WTC11 (cell line): ENCODE measurements at regions not wholly inside any gene's neighbourhood (a gene's known extent, or its start where the extent isn't known, plus 50 kb on each side); places are given as distances from the start of the nearest gene placed in this dataset.

Source experiments
- ATAC-seq: fragments of 200-7000 bp; cut with Tn5 transposase; 2 replicates; pipeline ENCODE4 v1.10.0; 2021; ENCODE audit warnings: mild to moderate bottlenecking, moderate library complexity
- CTCF ChIA-PET: fragments of 300-600 bp; sonication (Branson Sonifier 250); formaldehyde crosslinking; loops from one replicate; lab custom pipeline; 2021; ENCODE audit warnings: antibody characterized with exemption; lab: Charles Lee
- POLR2A ChIA-PET: fragments of 350-600 bp; sonication (Branson Sonifier 250); formaldehyde crosslinking; loops from one replicate; lab custom pipeline; 2021; ENCODE audit warnings: antibody characterized with exemption; lab: Charles Lee
- DNase-seq: peaks from one replicate; pipeline ENCODE4 v3.0.0; 2021; ENCODE audit warnings: low spot score
- H3K27ac Mint-ChIP-seq: 2 replicates; pipeline ENCODE4 v1.8.0; 2021; ENCODE audit warnings: mixed read lengths
- H3K27me3 Mint-ChIP-seq: 2 replicates; pipeline ENCODE4 v1.8.0; 2021; ENCODE audit warnings: low read depth, mild to moderate bottlenecking, moderate library complexity, mixed read lengths
- H3K36me3 Mint-ChIP-seq: 2 replicates; pipeline ENCODE4 v1.8.0; 2021; ENCODE audit warnings: mixed read lengths
- H3K4me1 Mint-ChIP-seq: 2 replicates; pipeline ENCODE4 v1.8.0; 2022; ENCODE audit warnings: mixed read lengths
- H3K4me3 Mint-ChIP-seq: 2 replicates; pipeline ENCODE4 v1.8.0; 2021; ENCODE audit warnings: mild to moderate bottlenecking, moderate library complexity, mixed read lengths
- H3K9me3 Mint-ChIP-seq: 2 replicates; pipeline ENCODE4 v1.8.0; 2021; ENCODE audit warnings: mixed read lengths
- ATF1 ChIP-seq: sonication (generic); formaldehyde crosslinking; IDR thresholded peaks from 2 replicates; pipeline ENCODE4 v1.8.1; 2023; ENCODE audit warnings: mild to moderate bottlenecking, moderate library complexity, missing genetic modification reagents
- ESRRA ChIP-seq: sonication (generic); formaldehyde crosslinking; IDR thresholded peaks from 2 replicates; pipeline ENCODE4 v1.8.1; 2022; ENCODE audit warnings: mild to moderate bottlenecking, missing genetic modification reagents, borderline replicate concordance
- FOXK1 ChIP-seq: sonication (generic); formaldehyde crosslinking; IDR thresholded peaks from 2 replicates; pipeline ENCODE4 v1.8.0; 2022; ENCODE audit warnings: mild to moderate bottlenecking, moderate library complexity, missing genetic modification reagents
- JAZF1 ChIP-seq: fragments of 250-450 bp; sonication (Bioruptor Pico); IDR thresholded peaks from 2 replicates; pipeline ENCODE4 v1.9.0; 2021; ENCODE audit warnings: moderate library complexity, mild to moderate bottlenecking, inconsistent platforms
- NFYB ChIP-seq: sonication (generic); formaldehyde crosslinking; conservative IDR thresholded peaks from 2 replicates; pipeline ENCODE4 v1.8.0; 2022; ENCODE audit warnings: low read depth, missing genetic modification reagents
- NR2C2 ChIP-seq: sonication (generic); formaldehyde crosslinking; IDR thresholded peaks from 2 replicates; pipeline ENCODE4 v1.8.0; 2022; ENCODE audit warnings: mild to moderate bottlenecking, missing genetic modification reagents
- PRRX2 ChIP-seq: fragments of 250-450 bp; sonication (Bioruptor Pico); IDR thresholded peaks from 2 replicates; pipeline ENCODE4 v1.8.0; 2021; ENCODE audit warnings: mild to moderate bottlenecking
- SP1 ChIP-seq: sonication (generic); formaldehyde crosslinking; conservative IDR thresholded peaks from 2 replicates; pipeline ENCODE4 v1.8.1; 2022; ENCODE audit warnings: missing genetic modification reagents
- ZNF263 ChIP-seq: sonication (generic); formaldehyde crosslinking; IDR thresholded peaks from 2 replicates; pipeline ENCODE4 v1.8.1; 2022; ENCODE audit warnings: low read depth, mild to moderate bottlenecking, moderate library complexity, missing genetic modification reagents
- ZNF317 ChIP-seq: sonication (generic); formaldehyde crosslinking; IDR thresholded peaks from 2 replicates; pipeline ENCODE4 v1.8.1; 2023; ENCODE audit warnings: low read depth, mild to moderate bottlenecking, moderate library complexity, missing genetic modification reagents, borderline replicate concordance
- ZNF423 ChIP-seq: fragments of 250-450 bp; sonication (Bioruptor Pico); IDR thresholded peaks from 2 replicates; pipeline ENCODE4 v2.1.2; 2022; ENCODE audit warnings: mild to moderate bottlenecking, moderate library complexity
- ZNF671 ChIP-seq: fragments of 250-450 bp; sonication (Bioruptor Pico); IDR thresholded peaks from 2 replicates; pipeline ENCODE4 v1.8.0; 2021; ENCODE audit warnings: mild to moderate bottlenecking
- TF ChIP-seq, protein P1 (sequence below): sonication (generic); formaldehyde crosslinking; conservative IDR thresholded peaks from 2 replicates; pipeline ENCODE4 v1.8.1; 2022; ENCODE audit warnings: mild to moderate bottlenecking, missing genetic modification reagents
- TF ChIP-seq, protein P2 (sequence below): sonication (generic); formaldehyde crosslinking; IDR thresholded peaks from 2 replicates; pipeline ENCODE4 v1.8.1; 2022; ENCODE audit warnings: mild to moderate bottlenecking, missing genetic modification reagents, moderate library complexity, borderline replicate concordance
- TF ChIP-seq, protein P3 (sequence below): fragments of 250-450 bp; sonication (Bioruptor Pico); IDR thresholded peaks from 2 replicates; pipeline ENCODE4 v1.9.0; 2021; ENCODE audit warnings: mild to moderate bottlenecking
- TF ChIP-seq, protein P4 (sequence below): sonication (generic); formaldehyde crosslinking; IDR thresholded peaks from 2 replicates; pipeline ENCODE4 v1.8.0; 2023; ENCODE audit warnings: missing genetic modification reagents, mild to moderate bottlenecking, borderline replicate concordance
- TF ChIP-seq, protein P5 (sequence below): sonication (generic); formaldehyde crosslinking; IDR thresholded peaks from 2 replicates; pipeline ENCODE4 v1.8.1; 2023; ENCODE audit warnings: mild to moderate bottlenecking, missing genetic modification reagents, moderate library complexity
- TF ChIP-seq, protein P6 (sequence below): fragments of 250-450 bp; sonication (Bioruptor Pico); IDR thresholded peaks from 2 replicates; pipeline ENCODE4 v1.9.0; 2021; ENCODE audit warnings: mild to moderate bottlenecking, borderline replicate concordance
- TF ChIP-seq, protein P7 (sequence below): sonication (generic); formaldehyde crosslinking; IDR thresholded peaks from 2 replicates; pipeline ENCODE4 v1.8.1; 2023; ENCODE audit warnings: mild to moderate bottlenecking, missing genetic modification reagents, moderate library complexity
- TF ChIP-seq, protein P8 (sequence below): sonication (generic); formaldehyde crosslinking; IDR thresholded peaks from 2 replicates; pipeline ENCODE4 v1.8.1; 2023; ENCODE audit warnings: mild to moderate bottlenecking, missing genetic modification reagents

DNA sequence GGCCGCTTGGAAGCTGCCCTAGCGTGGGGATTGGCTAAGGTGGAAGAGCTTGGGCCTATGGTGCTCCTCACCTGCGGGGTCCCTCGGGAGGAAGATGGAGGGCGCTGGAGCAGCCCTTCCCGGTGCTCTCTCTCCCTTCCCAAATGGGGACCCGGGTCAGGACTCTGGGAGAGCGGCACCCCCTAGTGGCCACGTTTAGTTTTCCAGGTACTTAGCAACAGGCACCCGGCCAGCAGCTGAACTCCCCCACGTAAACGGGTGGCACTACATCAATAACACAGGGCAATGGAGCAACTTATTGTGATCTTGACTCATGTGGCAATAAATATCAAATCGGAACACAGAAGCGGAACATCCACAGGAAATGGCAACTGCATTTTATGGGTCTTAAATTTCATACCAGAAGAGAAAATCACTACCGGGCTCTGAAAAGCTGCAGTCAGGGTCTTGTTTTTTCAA, 316.6 kb downstream of the AGTPBP1 start:
- Mint-ChIP-seq H3K27ac (no peak overlapping the region), H3K27me3 (no peaks in the 10 kb centered on the region), H3K9me3 (peaks cover 19% of the 10 kb centered on the region), H3K36me3 (peaks cover 7% of the 10 kb centered on the region), H3K4me1 (peaks cover 24% of the 10 kb centered on the region), H3K4me3 (no peak overlapping the region)
- DNase-seq (peak; percentile 93), ATAC-seq (peak; percentile 99)
- ChIA-PET POLR2A (no interaction called here), CTCF (interaction anchor here (0.6 to 2.3 kb wide), 36 partner anchors 9 to 1030 kb away, joined by 3 to 49 read pairs (median 5); no protein-coding TSS in a partner anchor)
- peak; percentile 88 for TF ChIP-seq ZNF263
- TF ChIP-seq, protein P1, sequence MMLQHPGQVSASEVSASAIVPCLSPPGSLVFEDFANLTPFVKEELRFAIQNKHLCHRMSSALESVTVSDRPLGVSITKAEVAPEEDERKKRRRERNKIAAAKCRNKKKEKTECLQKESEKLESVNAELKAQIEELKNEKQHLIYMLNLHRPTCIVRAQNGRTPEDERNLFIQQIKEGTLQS, result no peak
- TF ChIP-seq ZNF317 (CRISPR knock-in tag), result no peak
- TF ChIP-seq, protein P2, sequence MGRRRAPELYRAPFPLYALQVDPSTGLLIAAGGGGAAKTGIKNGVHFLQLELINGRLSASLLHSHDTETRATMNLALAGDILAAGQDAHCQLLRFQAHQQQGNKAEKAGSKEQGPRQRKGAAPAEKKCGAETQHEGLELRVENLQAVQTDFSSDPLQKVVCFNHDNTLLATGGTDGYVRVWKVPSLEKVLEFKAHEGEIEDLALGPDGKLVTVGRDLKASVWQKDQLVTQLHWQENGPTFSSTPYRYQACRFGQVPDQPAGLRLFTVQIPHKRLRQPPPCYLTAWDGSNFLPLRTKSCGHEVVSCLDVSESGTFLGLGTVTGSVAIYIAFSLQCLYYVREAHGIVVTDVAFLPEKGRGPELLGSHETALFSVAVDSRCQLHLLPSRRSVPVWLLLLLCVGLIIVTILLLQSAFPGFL, result no peak
- TF ChIP-seq, protein P3, sequence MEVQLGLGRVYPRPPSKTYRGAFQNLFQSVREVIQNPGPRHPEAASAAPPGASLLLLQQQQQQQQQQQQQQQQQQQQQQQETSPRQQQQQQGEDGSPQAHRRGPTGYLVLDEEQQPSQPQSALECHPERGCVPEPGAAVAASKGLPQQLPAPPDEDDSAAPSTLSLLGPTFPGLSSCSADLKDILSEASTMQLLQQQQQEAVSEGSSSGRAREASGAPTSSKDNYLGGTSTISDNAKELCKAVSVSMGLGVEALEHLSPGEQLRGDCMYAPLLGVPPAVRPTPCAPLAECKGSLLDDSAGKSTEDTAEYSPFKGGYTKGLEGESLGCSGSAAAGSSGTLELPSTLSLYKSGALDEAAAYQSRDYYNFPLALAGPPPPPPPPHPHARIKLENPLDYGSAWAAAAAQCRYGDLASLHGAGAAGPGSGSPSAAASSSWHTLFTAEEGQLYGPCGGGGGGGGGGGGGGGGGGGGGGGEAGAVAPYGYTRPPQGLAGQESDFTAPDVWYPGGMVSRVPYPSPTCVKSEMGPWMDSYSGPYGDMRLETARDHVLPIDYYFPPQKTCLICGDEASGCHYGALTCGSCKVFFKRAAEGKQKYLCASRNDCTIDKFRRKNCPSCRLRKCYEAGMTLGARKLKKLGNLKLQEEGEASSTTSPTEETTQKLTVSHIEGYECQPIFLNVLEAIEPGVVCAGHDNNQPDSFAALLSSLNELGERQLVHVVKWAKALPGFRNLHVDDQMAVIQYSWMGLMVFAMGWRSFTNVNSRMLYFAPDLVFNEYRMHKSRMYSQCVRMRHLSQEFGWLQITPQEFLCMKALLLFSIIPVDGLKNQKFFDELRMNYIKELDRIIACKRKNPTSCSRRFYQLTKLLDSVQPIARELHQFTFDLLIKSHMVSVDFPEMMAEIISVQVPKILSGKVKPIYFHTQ (CRISPR knock-in tag), result no peak
- peak; percentile 37; the same call in 1 of the 2 replicates for TF ChIP-seq NFYB
- TF ChIP-seq PRRX2 (CRISPR knock-in tag), result 0 out of 2 replicates have a peak, but pooled peaks have one; percentile 36
- TF ChIP-seq, protein P4, sequence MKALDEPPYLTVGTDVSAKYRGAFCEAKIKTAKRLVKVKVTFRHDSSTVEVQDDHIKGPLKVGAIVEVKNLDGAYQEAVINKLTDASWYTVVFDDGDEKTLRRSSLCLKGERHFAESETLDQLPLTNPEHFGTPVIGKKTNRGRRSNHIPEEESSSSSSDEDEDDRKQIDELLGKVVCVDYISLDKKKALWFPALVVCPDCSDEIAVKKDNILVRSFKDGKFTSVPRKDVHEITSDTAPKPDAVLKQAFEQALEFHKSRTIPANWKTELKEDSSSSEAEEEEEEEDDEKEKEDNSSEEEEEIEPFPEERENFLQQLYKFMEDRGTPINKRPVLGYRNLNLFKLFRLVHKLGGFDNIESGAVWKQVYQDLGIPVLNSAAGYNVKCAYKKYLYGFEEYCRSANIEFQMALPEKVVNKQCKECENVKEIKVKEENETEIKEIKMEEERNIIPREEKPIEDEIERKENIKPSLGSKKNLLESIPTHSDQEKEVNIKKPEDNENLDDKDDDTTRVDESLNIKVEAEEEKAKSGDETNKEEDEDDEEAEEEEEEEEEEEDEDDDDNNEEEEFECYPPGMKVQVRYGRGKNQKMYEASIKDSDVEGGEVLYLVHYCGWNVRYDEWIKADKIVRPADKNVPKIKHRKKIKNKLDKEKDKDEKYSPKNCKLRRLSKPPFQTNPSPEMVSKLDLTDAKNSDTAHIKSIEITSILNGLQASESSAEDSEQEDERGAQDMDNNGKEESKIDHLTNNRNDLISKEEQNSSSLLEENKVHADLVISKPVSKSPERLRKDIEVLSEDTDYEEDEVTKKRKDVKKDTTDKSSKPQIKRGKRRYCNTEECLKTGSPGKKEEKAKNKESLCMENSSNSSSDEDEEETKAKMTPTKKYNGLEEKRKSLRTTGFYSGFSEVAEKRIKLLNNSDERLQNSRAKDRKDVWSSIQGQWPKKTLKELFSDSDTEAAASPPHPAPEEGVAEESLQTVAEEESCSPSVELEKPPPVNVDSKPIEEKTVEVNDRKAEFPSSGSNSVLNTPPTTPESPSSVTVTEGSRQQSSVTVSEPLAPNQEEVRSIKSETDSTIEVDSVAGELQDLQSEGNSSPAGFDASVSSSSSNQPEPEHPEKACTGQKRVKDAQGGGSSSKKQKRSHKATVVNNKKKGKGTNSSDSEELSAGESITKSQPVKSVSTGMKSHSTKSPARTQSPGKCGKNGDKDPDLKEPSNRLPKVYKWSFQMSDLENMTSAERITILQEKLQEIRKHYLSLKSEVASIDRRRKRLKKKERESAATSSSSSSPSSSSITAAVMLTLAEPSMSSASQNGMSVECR, result no peak
- no peak for TF ChIP-seq SP1 (CRISPR knock-in tag)
- TF ChIP-seq ZNF423, result 0 out of 2 replicates have a peak, but pooled peaks have one; percentile 12
- TF ChIP-seq, protein P5, sequence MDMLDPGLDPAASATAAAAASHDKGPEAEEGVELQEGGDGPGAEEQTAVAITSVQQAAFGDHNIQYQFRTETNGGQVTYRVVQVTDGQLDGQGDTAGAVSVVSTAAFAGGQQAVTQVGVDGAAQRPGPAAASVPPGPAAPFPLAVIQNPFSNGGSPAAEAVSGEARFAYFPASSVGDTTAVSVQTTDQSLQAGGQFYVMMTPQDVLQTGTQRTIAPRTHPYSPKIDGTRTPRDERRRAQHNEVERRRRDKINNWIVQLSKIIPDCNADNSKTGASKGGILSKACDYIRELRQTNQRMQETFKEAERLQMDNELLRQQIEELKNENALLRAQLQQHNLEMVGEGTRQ (CRISPR knock-in tag), result no peak
- TF ChIP-seq NR2C2 (CRISPR knock-in tag), result no peak
- no peak for TF ChIP-seq JAZF1 (CRISPR knock-in tag)
- no peak for TF ChIP-seq ZNF671 (CRISPR knock-in tag)
- TF ChIP-seq, protein P6, sequence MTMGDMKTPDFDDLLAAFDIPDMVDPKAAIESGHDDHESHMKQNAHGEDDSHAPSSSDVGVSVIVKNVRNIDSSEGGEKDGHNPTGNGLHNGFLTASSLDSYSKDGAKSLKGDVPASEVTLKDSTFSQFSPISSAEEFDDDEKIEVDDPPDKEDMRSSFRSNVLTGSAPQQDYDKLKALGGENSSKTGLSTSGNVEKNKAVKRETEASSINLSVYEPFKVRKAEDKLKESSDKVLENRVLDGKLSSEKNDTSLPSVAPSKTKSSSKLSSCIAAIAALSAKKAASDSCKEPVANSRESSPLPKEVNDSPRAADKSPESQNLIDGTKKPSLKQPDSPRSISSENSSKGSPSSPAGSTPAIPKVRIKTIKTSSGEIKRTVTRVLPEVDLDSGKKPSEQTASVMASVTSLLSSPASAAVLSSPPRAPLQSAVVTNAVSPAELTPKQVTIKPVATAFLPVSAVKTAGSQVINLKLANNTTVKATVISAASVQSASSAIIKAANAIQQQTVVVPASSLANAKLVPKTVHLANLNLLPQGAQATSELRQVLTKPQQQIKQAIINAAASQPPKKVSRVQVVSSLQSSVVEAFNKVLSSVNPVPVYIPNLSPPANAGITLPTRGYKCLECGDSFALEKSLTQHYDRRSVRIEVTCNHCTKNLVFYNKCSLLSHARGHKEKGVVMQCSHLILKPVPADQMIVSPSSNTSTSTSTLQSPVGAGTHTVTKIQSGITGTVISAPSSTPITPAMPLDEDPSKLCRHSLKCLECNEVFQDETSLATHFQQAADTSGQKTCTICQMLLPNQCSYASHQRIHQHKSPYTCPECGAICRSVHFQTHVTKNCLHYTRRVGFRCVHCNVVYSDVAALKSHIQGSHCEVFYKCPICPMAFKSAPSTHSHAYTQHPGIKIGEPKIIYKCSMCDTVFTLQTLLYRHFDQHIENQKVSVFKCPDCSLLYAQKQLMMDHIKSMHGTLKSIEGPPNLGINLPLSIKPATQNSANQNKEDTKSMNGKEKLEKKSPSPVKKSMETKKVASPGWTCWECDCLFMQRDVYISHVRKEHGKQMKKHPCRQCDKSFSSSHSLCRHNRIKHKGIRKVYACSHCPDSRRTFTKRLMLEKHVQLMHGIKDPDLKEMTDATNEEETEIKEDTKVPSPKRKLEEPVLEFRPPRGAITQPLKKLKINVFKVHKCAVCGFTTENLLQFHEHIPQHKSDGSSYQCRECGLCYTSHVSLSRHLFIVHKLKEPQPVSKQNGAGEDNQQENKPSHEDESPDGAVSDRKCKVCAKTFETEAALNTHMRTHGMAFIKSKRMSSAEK (CRISPR knock-in tag), result no peak
- TF ChIP-seq, protein P7, sequence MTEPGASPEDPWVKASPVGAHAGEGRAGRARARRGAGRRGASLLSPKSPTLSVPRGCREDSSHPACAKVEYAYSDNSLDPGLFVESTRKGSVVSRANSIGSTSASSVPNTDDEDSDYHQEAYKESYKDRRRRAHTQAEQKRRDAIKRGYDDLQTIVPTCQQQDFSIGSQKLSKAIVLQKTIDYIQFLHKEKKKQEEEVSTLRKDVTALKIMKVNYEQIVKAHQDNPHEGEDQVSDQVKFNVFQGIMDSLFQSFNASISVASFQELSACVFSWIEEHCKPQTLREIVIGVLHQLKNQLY (CRISPR knock-in tag), result no peak
- TF ChIP-seq FOXK1 (CRISPR knock-in tag), result no peak
- TF ChIP-seq ATF1 (CRISPR knock-in tag), result no peak
- TF ChIP-seq ESRRA, result no peak
- TF ChIP-seq, protein P8, sequence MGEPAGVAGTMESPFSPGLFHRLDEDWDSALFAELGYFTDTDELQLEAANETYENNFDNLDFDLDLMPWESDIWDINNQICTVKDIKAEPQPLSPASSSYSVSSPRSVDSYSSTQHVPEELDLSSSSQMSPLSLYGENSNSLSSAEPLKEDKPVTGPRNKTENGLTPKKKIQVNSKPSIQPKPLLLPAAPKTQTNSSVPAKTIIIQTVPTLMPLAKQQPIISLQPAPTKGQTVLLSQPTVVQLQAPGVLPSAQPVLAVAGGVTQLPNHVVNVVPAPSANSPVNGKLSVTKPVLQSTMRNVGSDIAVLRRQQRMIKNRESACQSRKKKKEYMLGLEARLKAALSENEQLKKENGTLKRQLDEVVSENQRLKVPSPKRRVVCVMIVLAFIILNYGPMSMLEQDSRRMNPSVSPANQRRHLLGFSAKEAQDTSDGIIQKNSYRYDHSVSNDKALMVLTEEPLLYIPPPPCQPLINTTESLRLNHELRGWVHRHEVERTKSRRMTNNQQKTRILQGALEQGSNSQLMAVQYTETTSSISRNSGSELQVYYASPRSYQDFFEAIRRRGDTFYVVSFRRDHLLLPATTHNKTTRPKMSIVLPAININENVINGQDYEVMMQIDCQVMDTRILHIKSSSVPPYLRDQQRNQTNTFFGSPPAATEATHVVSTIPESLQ, result no peak
